RCC 7860 (cell line): ENCODE measurements at regions not wholly inside any gene's neighbourhood (a gene's known extent, or its start where the extent isn't known, plus 50 kb on each side); places are given as distances from the start of the nearest gene placed in this dataset.
A peak's percentile ranks its signal among the peaks of the same experiment; 100 is the strongest.
"Not testable (repeated sequence)": the region's sequence is repeated elsewhere in the genome, so short reads cannot be mapped to it uniquely, and the experiment has no call there.

Source experiments
- DNase-seq: peaks from one replicate; pipeline ENCODE4 v3.0.0-alpha.2; 2015; ENCODE audit warnings: low spot score
- FAIRE-seq: peaks from 2 replicates; lab custom pipeline; 2012; peaks lifted over from hg19 to GRCh38; lab: Jason Lieb, UNC

- no peak for FAIRE-seq
Measured at GRCh38 chr18:35822413-35822812, 150.1 kb upstream of the RMP24 start.

GRCh38 chr18:35826477-35826876 is 146.0 kb upstream of the RMP24 start:
- no peak for FAIRE-seq
- no peak for DNase-seq

More at GRCh38 chr18:35822413-35822812, 150.1 kb upstream of the RMP24 start:
- no peak for DNase-seq

- DNase-seq = no peak
- no peak for FAIRE-seq
Measured at GRCh38 chr18:35827275-35827902, 145.1 kb upstream of the RMP24 start.

- no peak for FAIRE-seq
- DNase-seq = no peak
Measured at GRCh38 chr18:35827903-35828275, 144.6 kb upstream of the RMP24 start.

GRCh38 chr18:35828591-35828990 is 143.9 kb upstream of the RMP24 start:
- DNase-seq (no peak), FAIRE-seq (no peak)

- DNase-seq (no peak), FAIRE-seq (no peak)
Measured at GRCh38 chr18:35835366-35835765, 137.1 kb upstream of the RMP24 start.

- FAIRE-seq (no peak), DNase-seq (no peak)
Measured at GRCh38 chr18:35835833-35836232, 136.6 kb upstream of the RMP24 start.

GRCh38 chr18:35836932-35837331 is 135.5 kb upstream of the RMP24 start:
- DNase-seq (no peak), FAIRE-seq (no peak)

- DNase-seq (no peak), FAIRE-seq (no peak)
Measured at GRCh38 chr18:35837922-35838496, 134.5 kb upstream of the RMP24 start.

- DNase-seq = no peak
- no peak for FAIRE-seq
Measured at GRCh38 chr18:35841283-35841682, 131.2 kb upstream of the RMP24 start.

GRCh38 chr18:35842536-35842935 is 129.9 kb upstream of the RMP24 start:
- DNase-seq (no peak), FAIRE-seq (no peak)

GRCh38 chr18:35848321-35848720 is 124.2 kb upstream of the RMP24 start:
- not testable (repeated sequence) for FAIRE-seq, DNase-seq

GRCh38 chr18:35849241-35849640 is 123.2 kb upstream of the RMP24 start:
- DNase-seq, FAIRE-seq: not testable (repeated sequence)

GRCh38 chr18:35851286-35851970 is 121.1 kb upstream of the RMP24 start:
- DNase-seq (no peak), FAIRE-seq (no peak)

- FAIRE-seq (no peak), DNase-seq (no peak)
Measured at GRCh38 chr18:35852786-35853185, 119.7 kb upstream of the RMP24 start.

- DNase-seq = no peak
- FAIRE-seq = no peak
Measured at GRCh38 chr18:35854095-35854494, 118.4 kb upstream of the RMP24 start.

GRCh38 chr18:35856178-35856577 is 116.3 kb upstream of the RMP24 start:
- DNase-seq (no peak), FAIRE-seq (no peak)

- FAIRE-seq, DNase-seq: not testable (repeated sequence)
Measured at GRCh38 chr18:35856721-35857120, 115.8 kb upstream of the RMP24 start.

GRCh38 chr18:35857581-35857980 is 114.9 kb upstream of the RMP24 start:
- not testable (repeated sequence) for DNase-seq, FAIRE-seq

- DNase-seq (peak; percentile 42), FAIRE-seq (no peak)
Measured at GRCh38 chr18:35861367-35862118, 110.9 kb upstream of the RMP24 start.

GRCh38 chr18:35862119-35862640 is 110.3 kb upstream of the RMP24 start:
- FAIRE-seq (no peak), DNase-seq (no peak)
